ENCODE measurements at regions not wholly inside any gene's neighbourhood (a gene's known extent, or its start where the extent isn't known, plus 50 kb on each side); places are given as distances from the start of the nearest gene placed in this dataset.
"Not testable (repeated sequence)": the region's sequence is repeated elsewhere in the genome, so short reads cannot be mapped to it uniquely, and the experiment has no call there.

GRCh38 chr18:42477267-42477666 is 522.2 kb downstream of the PIK3C3 start:
- Histone ChIP-seq H3K27ac (no peak overlapping the region), H3K36me3 (no peaks in the 10 kb centered on the region), H3K4me1 (replicated peaks) (no peaks in the 10 kb centered on the region; the same call in 1 of the 2 replicates), H3K4me3 (no peak overlapping the region), H3K27me3 (replicated peaks) (no peaks in the 10 kb centered on the region), H3K9me3 (replicated peaks) (no peaks in the 10 kb centered on the region; the same call in 1 of the 2 replicates)
- DNase-seq (ENCODE audit: low read depth in 1 of 2, low spot score in 2 of 2) = no peak

- Histone ChIP-seq H3K4me3 (no peak overlapping the region), H3K27ac (no peak overlapping the region), H3K27me3 (replicated peaks) (no peaks in the 10 kb centered on the region), H3K4me1 (replicated peaks) (no peaks in the 10 kb centered on the region; the same call in 1 of the 2 replicates), H3K36me3 (no peaks in the 10 kb centered on the region), H3K9me3 (replicated peaks) (no peaks in the 10 kb centered on the region; the same call in 1 of the 2 replicates)
- DNase-seq (ENCODE audit: low read depth in 1 of 2, low spot score in 2 of 2) = no peak
These were observed 525.4 kb downstream of the PIK3C3 start for GRCh38 chr18:42480441-42480840.

GRCh38 chr18:42484648-42485047 is 529.6 kb downstream of the PIK3C3 start:
- H3K27ac ChIP-seq = no peak overlapping the region
- peaks cover 10% of the 10 kb centered on the region for H3K4me1 ChIP-seq (replicated peaks)
- H3K27me3 ChIP-seq (replicated peaks) = no peaks in the 10 kb centered on the region
- DNase-seq (ENCODE audit: low read depth in 1 of 2, low spot score in 2 of 2) = no peak
- no peaks in the 10 kb centered on the region for H3K36me3 ChIP-seq
- no peak overlapping the region for H3K4me3 ChIP-seq
- H3K9me3 ChIP-seq (replicated peaks) = no peaks in the 10 kb centered on the region; the same call in 1 of the 2 replicates

- no peaks in the 10 kb centered on the region for H3K27me3 ChIP-seq (replicated peaks)
- no peak overlapping the region for H3K27ac ChIP-seq
- no peaks in the 10 kb centered on the region; the same call in 1 of the 2 replicates for H3K9me3 ChIP-seq (replicated peaks)
- DNase-seq (ENCODE audit: low read depth in 1 of 2, low spot score in 2 of 2) = no peak
- no peaks in the 10 kb centered on the region for H3K36me3 ChIP-seq
- H3K4me3 ChIP-seq = no peak overlapping the region
- peaks cover 10% of the 10 kb centered on the region for H3K4me1 ChIP-seq (replicated peaks)
These were observed 531.2 kb downstream of the PIK3C3 start for GRCh38 chr18:42486271-42486670.

- Histone ChIP-seq H3K27me3 (replicated peaks) (no peaks in the 10 kb centered on the region), H3K4me3 (no peak overlapping the region), H3K27ac (no peak overlapping the region), H3K36me3 (no peaks in the 10 kb centered on the region), H3K4me1 (replicated peaks) (peaks cover 28% of the 10 kb centered on the region), H3K9me3 (replicated peaks) (no peaks in the 10 kb centered on the region)
- DNase-seq (ENCODE audit: low read depth in 1 of 2, low spot score in 2 of 2) = no peak
These were observed 553.8 kb downstream of the PIK3C3 start for GRCh38 chr18:42508683-42509296.

GRCh38 chr18:42509750-42510415 is 554.8 kb downstream of the PIK3C3 start:
- DNase-seq (ENCODE audit: low read depth in 1 of 2, low spot score in 2 of 2) = no peak
- peaks cover 3% of the 10 kb centered on the region; the same call in 1 of the 2 replicates for H3K9me3 ChIP-seq (replicated peaks)
- no peaks in the 10 kb centered on the region for H3K27me3 ChIP-seq (replicated peaks)
- no peaks in the 10 kb centered on the region for H3K36me3 ChIP-seq
- no peak overlapping the region for H3K27ac ChIP-seq
- no peak overlapping the region for H3K4me3 ChIP-seq
- H3K4me1 ChIP-seq (replicated peaks) = peaks cover 39% of the 10 kb centered on the region

- no peak overlapping the region for H3K27ac ChIP-seq
- H3K4me3 ChIP-seq = no peak overlapping the region
- H3K36me3 ChIP-seq = no peaks in the 10 kb centered on the region
- H3K4me1 ChIP-seq (replicated peaks) = peaks cover 41% of the 10 kb centered on the region
- no peak for DNase-seq (ENCODE audit: low read depth in 1 of 2, low spot score in 2 of 2)
- H3K9me3 ChIP-seq (replicated peaks) = peaks cover 5% of the 10 kb centered on the region; the same call in 1 of the 2 replicates
- H3K27me3 ChIP-seq (replicated peaks) = no peaks in the 10 kb centered on the region
These were observed 555.5 kb downstream of the PIK3C3 start for GRCh38 chr18:42510540-42510939.

GRCh38 chr18:42513441-42513840 is 558.4 kb downstream of the PIK3C3 start:
- DNase-seq (ENCODE audit: low read depth in 1 of 2, low spot score in 2 of 2) = peak in 1 of 2 experiments; percentile 33
- Histone ChIP-seq H3K36me3 (no peaks in the 10 kb centered on the region), H3K4me1 (replicated peaks) (peaks cover 28% of the 10 kb centered on the region), H3K4me3 (no peak overlapping the region), H3K9me3 (replicated peaks) (peaks cover 5% of the 10 kb centered on the region; the same call in 1 of the 2 replicates), H3K27ac (peak overlapping the region; percentile 76), H3K27me3 (replicated peaks) (no peaks in the 10 kb centered on the region)

- DNase-seq (ENCODE audit: low read depth in 1 of 2, low spot score in 2 of 2) = peak; percentile 83 to 92
- peak overlapping the region; percentile 76 for H3K27ac ChIP-seq
- H3K36me3 ChIP-seq = no peaks in the 10 kb centered on the region
- H3K4me1 ChIP-seq (replicated peaks) = peaks cover 28% of the 10 kb centered on the region
- no peaks in the 10 kb centered on the region for H3K27me3 ChIP-seq (replicated peaks)
- H3K9me3 ChIP-seq (replicated peaks) = peaks cover 5% of the 10 kb centered on the region; the same call in 1 of the 2 replicates
- H3K4me3 ChIP-seq = no peak overlapping the region
These were observed 559.5 kb downstream of the PIK3C3 start for GRCh38 chr18:42514512-42514911.

GRCh38 chr18:42517896-42518295 is 562.9 kb downstream of the PIK3C3 start:
- no peak overlapping the region for H3K27ac ChIP-seq
- H3K9me3 ChIP-seq (replicated peaks) = peaks cover 5% of the 10 kb centered on the region; the same call in 1 of the 2 replicates
- H3K4me1 ChIP-seq (replicated peaks) = peaks cover 22% of the 10 kb centered on the region
- no peaks in the 10 kb centered on the region for H3K36me3 ChIP-seq
- DNase-seq (ENCODE audit: low read depth in 1 of 2, low spot score in 2 of 2) = no peak
- no peaks in the 10 kb centered on the region for H3K27me3 ChIP-seq (replicated peaks)
- no peak overlapping the region for H3K4me3 ChIP-seq

GRCh38 chr18:42518331-42518730 is 563.3 kb downstream of the PIK3C3 start:
- not testable (repeated sequence) for H3K27ac ChIP-seq; H3K36me3 ChIP-seq; H3K27me3 ChIP-seq (replicated peaks); DNase-seq (ENCODE audit: low read depth in 1 of 2, low spot score in 2 of 2); H3K4me3 ChIP-seq; H3K9me3 ChIP-seq (replicated peaks)
- peaks cover 18% of the 10 kb centered on the region for H3K4me1 ChIP-seq (replicated peaks)

- no peak for DNase-seq (ENCODE audit: low read depth in 1 of 2, low spot score in 2 of 2)
These were observed 565.1 kb downstream of the PIK3C3 start for GRCh38 chr18:42520138-42520537.

GRCh38 chr18:42525905-42526304 is 570.9 kb downstream of the PIK3C3 start:
- Histone ChIP-seq H3K36me3 (no peaks in the 10 kb centered on the region), H3K9me3 (replicated peaks) (no peaks in the 10 kb centered on the region), H3K27ac (no peak overlapping the region), H3K4me1 (replicated peaks) (no peaks in the 10 kb centered on the region), H3K27me3 (replicated peaks) (no peaks in the 10 kb centered on the region), H3K4me3 (no peak overlapping the region)
- no peak for DNase-seq (ENCODE audit: low read depth in 1 of 2, low spot score in 2 of 2)

More at GRCh38 chr18:42520138-42520537, 565.1 kb downstream of the PIK3C3 start:
- H3K4me1 ChIP-seq (replicated peaks) = no peaks in the 10 kb centered on the region; the same call in 1 of the 2 replicates
- no peak overlapping the region for H3K4me3 ChIP-seq
- H3K27me3 ChIP-seq (replicated peaks) = no peaks in the 10 kb centered on the region
- no peaks in the 10 kb centered on the region for H3K36me3 ChIP-seq
- no peak overlapping the region for H3K27ac ChIP-seq
- no peaks in the 10 kb centered on the region for H3K9me3 ChIP-seq (replicated peaks)

- no peak for DNase-seq (ENCODE audit: low read depth in 1 of 2, low spot score in 2 of 2)
- Histone ChIP-seq H3K9me3 (replicated peaks) (no peaks in the 10 kb centered on the region), H3K4me3 (no peak overlapping the region), H3K27me3 (replicated peaks) (no peaks in the 10 kb centered on the region), H3K4me1 (replicated peaks) (no peaks in the 10 kb centered on the region), H3K36me3 (no peaks in the 10 kb centered on the region), H3K27ac (no peak overlapping the region)
These were observed 572.7 kb downstream of the PIK3C3 start for GRCh38 chr18:42527766-42528165.
